Panc1 (cell line): ENCODE measurements at regions not wholly inside any gene's neighbourhood (a gene's known extent, or its start where the extent isn't known, plus 50 kb on each side); places are given as distances from the start of the nearest gene placed in this dataset.

ENCODE experiments used
- CTCF ChIP-seq: fragments of 450-650 bp; IDR thresholded peaks from 2 replicates; pipeline ENCODE4 v1.5.1; 2017; ENCODE audit warnings: mild to moderate bottlenecking
- POLR2AphosphoS5 ChIP-seq: IDR thresholded peaks from 2 replicates; pipeline ENCODE4 v1.6.1; 2012; ENCODE audit warnings: mild to moderate bottlenecking, low read depth, low read length, moderate library complexity
- TCF7L2 ChIP-seq: IDR thresholded peaks from 2 replicates; pipeline ENCODE4 v1.6.1; 2011; ENCODE audit warnings: mild to moderate bottlenecking, low read depth, low read length, inconsistent platforms

DNA sequence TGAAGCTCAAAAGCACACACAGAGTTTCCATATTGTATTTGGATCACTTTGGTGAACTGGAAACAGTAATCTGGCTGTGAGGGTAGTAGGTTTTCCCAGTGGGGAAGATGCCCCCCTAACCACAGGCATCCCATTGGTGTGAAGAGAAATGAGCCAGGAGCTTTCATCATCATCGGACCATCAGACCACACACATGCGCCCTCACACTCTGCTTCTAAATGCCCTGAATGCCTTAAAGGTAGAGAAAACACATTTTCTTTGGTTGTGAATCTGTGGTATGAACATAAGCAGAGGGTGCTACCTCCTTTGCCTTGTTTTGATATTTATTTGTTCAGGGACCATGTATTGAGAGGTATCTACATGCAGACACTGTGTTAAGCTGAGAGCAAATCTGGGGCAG lies 79.0 kb upstream of the DNAH14 start:
- TF ChIP-seq CTCF (no peak), POLR2AphosphoS5 (no peak), TCF7L2 (no peak)
